Neural progenitor cell (in vitro differentiated cells): ENCODE measurements at regions not wholly inside any gene's neighbourhood (a gene's known extent, or its start where the extent isn't known, plus 50 kb on each side); places are given as distances from the start of the nearest gene placed in this dataset.

Experiments used
- DNase-seq: peaks from one replicate; pipeline ENCODE4 v3.0.0-alpha.2; 2016; ENCODE audit warnings: low spot score
- H2AFZ ChIP-seq: fragments of 200-600 bp; sonication (generic); replicated peaks from 2 replicates; pipeline ENCODE4 v1.6.1; 2016; ENCODE audit warnings: antibody characterized with exemption
- H3F3A ChIP-seq: fragments of 200-600 bp; sonication (generic); 2 replicates; pipeline ENCODE4 v1.6.1; 2016; ENCODE audit warnings: antibody characterized with exemption, low read depth
- H3K27ac ChIP-seq: fragments of 200-600 bp; sonication (generic); 2 replicates; pipeline ENCODE4 v1.5.1; 2016; ENCODE audit warnings: mild to moderate bottlenecking
- H3K27me3 ChIP-seq: fragments of 200-600 bp; sonication (generic); 2 replicates; pipeline ENCODE4 v1.6.1; 2016; ENCODE audit warnings: mild to moderate bottlenecking, moderate library complexity
- H3K36me3 ChIP-seq: fragments of 200-600 bp; sonication (generic); 2 replicates; pipeline ENCODE4 v1.5.1; 2016
- H3K4me1 ChIP-seq: fragments of 200-600 bp; sonication (generic); 2 replicates; pipeline ENCODE4 v1.6.1; 2016; ENCODE audit warnings: mixed run types
- H3K4me2 ChIP-seq: fragments of 200-600 bp; sonication (generic); 2 replicates; pipeline ENCODE4 v1.6.1; 2016
- H3K4me3 ChIP-seq: fragments of 200-600 bp; sonication (generic); 2 replicates; pipeline ENCODE4 v1.5.1; 2016
- H3K79me2 ChIP-seq: fragments of 200-600 bp; sonication (generic); 2 replicates; pipeline ENCODE4 v1.6.1; 2016; ENCODE audit warnings: low read depth
- H3K9ac ChIP-seq: fragments of 200-600 bp; sonication (generic); 2 replicates; pipeline ENCODE4 v1.6.1; 2016
- H3K9me3 ChIP-seq: fragments of 200-600 bp; sonication (generic); 2 replicates; pipeline ENCODE4 v1.5.1; 2016; ENCODE audit warnings: low read depth
- H4K20me1 ChIP-seq: fragments of 200-600 bp; sonication (generic); 2 replicates; pipeline ENCODE4 v1.6.1; 2016; ENCODE audit warnings: low read depth
- H3K27ac Mint-ChIP-seq: 3 replicates; pipeline ENCODE4 v1.8.0; 2021; ENCODE audit warnings: mixed read lengths
- H3K27me3 Mint-ChIP-seq: 2 replicates; pipeline ENCODE4 v1.8.0; 2022; ENCODE audit warnings: low read depth, mild to moderate bottlenecking, inconsistent platforms, moderate library complexity, mixed read lengths; ENCODE audit not compliant: insufficient read depth
- H3K36me3 Mint-ChIP-seq: 3 replicates; pipeline ENCODE4 v1.8.0; 2021; ENCODE audit warnings: mixed read lengths
- H3K4me1 Mint-ChIP-seq: 3 replicates; pipeline ENCODE4 v1.8.0; 2021; ENCODE audit warnings: mixed read lengths
- H3K4me3 Mint-ChIP-seq: 3 replicates; pipeline ENCODE4 v1.8.0; 2021; ENCODE audit warnings: mild to moderate bottlenecking, moderate library complexity, mixed read lengths
- H3K9me3 Mint-ChIP-seq: 3 replicates; pipeline ENCODE4 v1.8.0; 2020; ENCODE audit warnings: mixed read lengths
- CTCF ChIP-seq: fragments of 200-600 bp; sonication (generic); IDR thresholded peaks from 2 replicates; pipeline ENCODE4 v1.5.1; 2017; ENCODE audit warnings: antibody characterized with exemption, mild to moderate bottlenecking
- EZH2 ChIP-seq: fragments of 200-600 bp; sonication (generic); IDR thresholded peaks from 2 replicates; pipeline ENCODE4 v1.6.1; 2017; ENCODE audit warnings: antibody characterized with exemption, mild to moderate bottlenecking, moderate library complexity
- EZH2phosphoT487 ChIP-seq: fragments of 200-600 bp; sonication (generic); IDR thresholded peaks from 2 replicates; pipeline ENCODE4 v1.6.1; 2017; ENCODE audit warnings: antibody characterized with exemption

- peaks cover 8% of the 10 kb centered on the region for H3K9me3 Mint-ChIP-seq
- no peak for DNase-seq
- no peak overlapping the region for H3K27ac Mint-ChIP-seq
- Histone ChIP-seq H3K27ac (no peak overlapping the region), H3K4me1 (no peaks in the 10 kb centered on the region), H3K9me3 (peaks cover 2% of the 10 kb centered on the region), H3K79me2 (no peaks in the 10 kb centered on the region), H3K36me3 (no peaks in the 10 kb centered on the region), H3F3A (no peaks in the 10 kb centered on the region), H3K4me3 (no peak overlapping the region), H2AFZ (no peak overlapping the region), H3K9ac (no peak overlapping the region), H3K27me3 (no peaks in the 10 kb centered on the region), H4K20me1 (no peaks in the 10 kb centered on the region), H3K4me2 (no peak overlapping the region)
- no peaks in the 10 kb centered on the region for H3K4me1 Mint-ChIP-seq
- no peak overlapping the region for H3K4me3 Mint-ChIP-seq
- no peaks in the 10 kb centered on the region for H3K36me3 Mint-ChIP-seq
- TF ChIP-seq EZH2 (no peak), CTCF (no peak), EZH2phosphoT487 (no peak)
- no peaks in the 10 kb centered on the region for H3K27me3 Mint-ChIP-seq
Observed at GRCh38 chr18:2425426-2426317, 145.6 kb downstream of the METTL4 start.

GRCh38 chr18:2430191-2430590, 141.1 kb downstream of the METTL4 start:
- no peaks in the 10 kb centered on the region for H3K36me3 Mint-ChIP-seq
- Histone ChIP-seq H3F3A (no peaks in the 10 kb centered on the region), H3K27ac (no peak overlapping the region), H3K36me3 (no peaks in the 10 kb centered on the region), H3K9me3 (peaks cover 5% of the 10 kb centered on the region), H3K9ac (no peak overlapping the region), H3K79me2 (no peaks in the 10 kb centered on the region), H3K27me3 (no peaks in the 10 kb centered on the region), H4K20me1 (no peaks in the 10 kb centered on the region), H3K4me3 (no peak overlapping the region), H3K4me2 (no peak overlapping the region), H2AFZ (no peak overlapping the region), H3K4me1 (no peaks in the 10 kb centered on the region)
- peaks cover 10% of the 10 kb centered on the region for H3K9me3 Mint-ChIP-seq
- no peaks in the 10 kb centered on the region for H3K27me3 Mint-ChIP-seq
- no peaks in the 10 kb centered on the region for H3K4me1 Mint-ChIP-seq
- H3K27ac Mint-ChIP-seq: no peak overlapping the region
- DNase-seq: no peak
- H3K4me3 Mint-ChIP-seq: no peak overlapping the region
- no peak for TF ChIP-seq CTCF
- TF ChIP-seq EZH2: no peak
- TF ChIP-seq EZH2phosphoT487: no peak

- no peaks in the 10 kb centered on the region for H3K27me3 ChIP-seq
- Mint-ChIP-seq H3K27ac (no peak overlapping the region), H3K36me3 (no peaks in the 10 kb centered on the region), H3K27me3 (no peaks in the 10 kb centered on the region), H3K9me3 (peaks cover 10% of the 10 kb centered on the region), H3K4me1 (no peaks in the 10 kb centered on the region), H3K4me3 (no peak overlapping the region)
- H3K4me2 ChIP-seq: no peak overlapping the region
- H4K20me1 ChIP-seq: no peaks in the 10 kb centered on the region
- peaks cover 5% of the 10 kb centered on the region for H3K9me3 ChIP-seq
- H3K9ac ChIP-seq: no peak overlapping the region
- H3K27ac ChIP-seq: no peak overlapping the region
- H3K4me1 ChIP-seq: no peaks in the 10 kb centered on the region
- no peak for TF ChIP-seq EZH2
- TF ChIP-seq EZH2phosphoT487: no peak
- no peak for TF ChIP-seq CTCF
- H3K4me3 ChIP-seq: no peak overlapping the region
- H3F3A ChIP-seq: no peaks in the 10 kb centered on the region
- H3K79me2 ChIP-seq: no peaks in the 10 kb centered on the region
- no peaks in the 10 kb centered on the region for H3K36me3 ChIP-seq
- no peak for DNase-seq
- no peak overlapping the region for H2AFZ ChIP-seq
Observed at GRCh38 chr18:2431806-2432205, 139.5 kb downstream of the METTL4 start.
